ENCODE measurements at regions not wholly inside any gene's neighbourhood (a gene's known extent, or its start where the extent isn't known, plus 50 kb on each side); places are given as distances from the start of the nearest gene placed in this dataset.

DNA sequence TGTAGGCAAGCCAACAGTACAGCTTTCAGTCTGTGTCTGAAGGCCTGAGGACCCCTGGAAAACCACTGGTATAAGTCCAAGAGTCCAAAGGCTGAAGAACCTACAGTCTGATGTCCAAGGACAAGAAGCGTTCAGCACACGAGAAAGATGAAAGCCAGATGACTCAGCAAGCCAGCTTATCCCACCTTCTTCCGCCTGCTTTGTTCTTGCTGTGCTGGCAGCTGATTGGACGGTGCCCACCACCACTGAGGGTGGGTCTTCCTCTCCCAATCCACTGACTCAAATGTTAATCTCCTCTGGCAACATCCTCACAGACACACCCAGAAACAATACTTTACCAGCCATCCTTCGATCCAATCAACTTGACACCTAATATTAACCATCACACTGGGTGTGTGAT is 59.0 kb upstream of the PDZRN3 start:
- no peaks in the 10 kb centered on the region for H3K4me1 ChIP-seq (ENCODE audit: control insufficient read depth, low read length)
- H3K9me3 ChIP-seq (ENCODE audit: control insufficient read depth, insufficient read depth, low read length): no peaks in the 10 kb centered on the region
- H3K36me3 ChIP-seq (ENCODE audit: control insufficient read depth, low read length): no peaks in the 10 kb centered on the region
- H3K9me2 ChIP-seq (replicated peaks; ENCODE audit: control insufficient read depth, low read length): no peaks in the 10 kb centered on the region
- TF ChIP-seq EZH2phosphoT487 (IDR thresholded peaks at IDR 0.05; ENCODE audit: borderline replicate concordance, low read length): no peak
- TF ChIP-seq, protein P1, sequence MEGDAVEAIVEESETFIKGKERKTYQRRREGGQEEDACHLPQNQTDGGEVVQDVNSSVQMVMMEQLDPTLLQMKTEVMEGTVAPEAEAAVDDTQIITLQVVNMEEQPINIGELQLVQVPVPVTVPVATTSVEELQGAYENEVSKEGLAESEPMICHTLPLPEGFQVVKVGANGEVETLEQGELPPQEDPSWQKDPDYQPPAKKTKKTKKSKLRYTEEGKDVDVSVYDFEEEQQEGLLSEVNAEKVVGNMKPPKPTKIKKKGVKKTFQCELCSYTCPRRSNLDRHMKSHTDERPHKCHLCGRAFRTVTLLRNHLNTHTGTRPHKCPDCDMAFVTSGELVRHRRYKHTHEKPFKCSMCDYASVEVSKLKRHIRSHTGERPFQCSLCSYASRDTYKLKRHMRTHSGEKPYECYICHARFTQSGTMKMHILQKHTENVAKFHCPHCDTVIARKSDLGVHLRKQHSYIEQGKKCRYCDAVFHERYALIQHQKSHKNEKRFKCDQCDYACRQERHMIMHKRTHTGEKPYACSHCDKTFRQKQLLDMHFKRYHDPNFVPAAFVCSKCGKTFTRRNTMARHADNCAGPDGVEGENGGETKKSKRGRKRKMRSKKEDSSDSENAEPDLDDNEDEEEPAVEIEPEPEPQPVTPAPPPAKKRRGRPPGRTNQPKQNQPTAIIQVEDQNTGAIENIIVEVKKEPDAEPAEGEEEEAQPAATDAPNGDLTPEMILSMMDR (IDR thresholded peaks at IDR 0.05; ENCODE audit: low read depth, low read length, poor library complexity, severe bottlenecking): no peak
- H3K79me2 ChIP-seq (ENCODE audit: control insufficient read depth, low read length): no peaks in the 10 kb centered on the region
- H3F3A ChIP-seq (ENCODE audit: control insufficient read depth, insufficient read depth): no peaks in the 10 kb centered on the region
- H3K4me2 ChIP-seq (ENCODE audit: low read length): no peak overlapping the region
- H4K20me1 ChIP-seq (ENCODE audit: control insufficient read depth, insufficient read depth, low read depth, low read length): no peaks in the 10 kb centered on the region
- no peaks in the 10 kb centered on the region for H3K27me3 ChIP-seq (ENCODE audit: control insufficient read depth, low read length)
- H3K4me3 ChIP-seq (ENCODE audit: low read length): no peak overlapping the region
- H3K27ac ChIP-seq (ENCODE audit: low read depth, low read length): no peak overlapping the region

DNA sequence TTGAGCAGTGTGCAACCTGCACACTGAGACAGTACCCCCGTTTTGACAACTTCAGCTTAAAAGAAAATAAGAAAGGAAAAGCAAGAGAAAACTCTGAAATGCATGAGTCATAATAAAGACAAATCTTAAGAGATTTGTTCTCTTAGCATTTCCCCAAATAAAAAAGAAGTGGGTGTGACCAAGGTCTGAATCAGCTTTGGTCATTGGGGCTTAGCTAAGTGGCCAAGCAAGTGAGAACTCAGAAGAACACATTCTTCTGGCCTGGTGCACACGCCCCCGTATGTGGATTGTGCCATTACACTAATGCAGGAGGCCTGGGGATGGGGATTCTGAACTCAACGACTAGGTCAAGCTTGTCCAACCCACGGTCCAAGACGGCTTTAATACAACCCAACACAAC is 56.9 kb upstream of the PDZRN3 start:
- Histone ChIP-seq H3K36me3 (ENCODE audit: control insufficient read depth, low read length) (no peaks in the 10 kb centered on the region), H3K4me3 (ENCODE audit: low read length) (no peak overlapping the region), H3K9me3 (ENCODE audit: control insufficient read depth, insufficient read depth, low read length) (no peaks in the 10 kb centered on the region), H3K27me3 (ENCODE audit: control insufficient read depth, low read length) (no peaks in the 10 kb centered on the region), H3K4me1 (ENCODE audit: control insufficient read depth, low read length) (no peaks in the 10 kb centered on the region), H3K4me2 (ENCODE audit: low read length) (no peak overlapping the region), H3K9me2 (replicated peaks; ENCODE audit: control insufficient read depth, low read length) (no peaks in the 10 kb centered on the region), H3F3A (ENCODE audit: control insufficient read depth, insufficient read depth) (no peaks in the 10 kb centered on the region), H3K79me2 (ENCODE audit: control insufficient read depth, low read length) (no peaks in the 10 kb centered on the region), H3K27ac (ENCODE audit: low read depth, low read length) (no peak overlapping the region), H4K20me1 (ENCODE audit: control insufficient read depth, insufficient read depth, low read depth, low read length) (no peaks in the 10 kb centered on the region)
- TF ChIP-seq, protein P1 (IDR thresholded peaks at IDR 0.05; ENCODE audit: low read depth, low read length, poor library complexity, severe bottlenecking): no peak
- no peak for TF ChIP-seq EZH2phosphoT487 (IDR thresholded peaks at IDR 0.05; ENCODE audit: borderline replicate concordance, low read length)

DNA sequence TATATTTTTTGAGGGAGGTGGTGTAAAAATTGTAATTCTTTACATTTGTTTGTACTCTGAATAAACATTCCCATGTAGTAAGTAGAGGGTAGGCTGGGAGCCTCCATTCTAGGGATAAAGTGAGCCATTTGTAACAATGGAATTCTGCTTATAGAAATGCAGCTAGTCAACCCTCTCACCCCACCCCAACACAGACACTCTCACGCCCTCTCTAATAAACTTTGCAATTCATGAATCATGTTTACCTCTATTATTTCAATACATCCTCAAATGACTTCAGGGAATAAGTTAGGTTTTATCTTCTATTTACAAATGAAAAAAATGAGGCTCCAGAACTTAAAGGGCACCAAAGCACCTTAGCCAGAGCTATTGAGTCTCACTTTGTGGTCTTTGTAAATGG is 56.5 kb upstream of the PDZRN3 start:
- H3K4me1 ChIP-seq (ENCODE audit: control insufficient read depth, low read length): no peaks in the 10 kb centered on the region
- H3K79me2 ChIP-seq (ENCODE audit: control insufficient read depth, low read length): no peaks in the 10 kb centered on the region
- no peaks in the 10 kb centered on the region for H3K9me2 ChIP-seq (replicated peaks; ENCODE audit: control insufficient read depth, low read length)
- no peaks in the 10 kb centered on the region for H3K27me3 ChIP-seq (ENCODE audit: control insufficient read depth, low read length)
- H3F3A ChIP-seq (ENCODE audit: control insufficient read depth, insufficient read depth): no peaks in the 10 kb centered on the region
- H3K27ac ChIP-seq (ENCODE audit: low read depth, low read length): no peak overlapping the region
- no peak overlapping the region for H3K4me2 ChIP-seq (ENCODE audit: low read length)
- H4K20me1 ChIP-seq (ENCODE audit: control insufficient read depth, insufficient read depth, low read depth, low read length): no peaks in the 10 kb centered on the region
- H3K4me3 ChIP-seq (ENCODE audit: low read length): no peak overlapping the region
- H3K9me3 ChIP-seq (ENCODE audit: control insufficient read depth, insufficient read depth, low read length): no peaks in the 10 kb centered on the region
- TF ChIP-seq EZH2phosphoT487 (IDR thresholded peaks at IDR 0.05; ENCODE audit: borderline replicate concordance, low read length): no peak
- TF ChIP-seq, protein P1 (IDR thresholded peaks at IDR 0.05; ENCODE audit: low read depth, low read length, poor library complexity, severe bottlenecking): no peak
- no peaks in the 10 kb centered on the region for H3K36me3 ChIP-seq (ENCODE audit: control insufficient read depth, low read length)
